ENCODE measurements at regions not wholly inside any gene's neighbourhood (a gene's known extent, or its start where the extent isn't known, plus 50 kb on each side); places are given as distances from the start of the nearest gene placed in this dataset.
"Not testable (repeated sequence)": the region's sequence is repeated elsewhere in the genome, so short reads cannot be mapped to it uniquely, and the experiment has no call there.

- DNase-seq (ENCODE audit: low spot score) = peak; percentile 57
Measured at GRCh38 chr2:111287646-111288568, 167.2 kb downstream of the BCL2L11 start.

GRCh38 chr2:111290370-111290769 is 169.7 kb downstream of the BCL2L11 start:
- not testable (repeated sequence) for DNase-seq (ENCODE audit: low spot score)

- not testable (repeated sequence) for DNase-seq (ENCODE audit: low spot score)
Measured at GRCh38 chr2:111291566-111291965, 170.9 kb downstream of the BCL2L11 start.

- not testable (repeated sequence) for DNase-seq (ENCODE audit: low spot score)
Measured at GRCh38 chr2:111292232-111292968, 171.7 kb downstream of the BCL2L11 start.

GRCh38 chr2:111294699-111295098 is 174.0 kb downstream of the BCL2L11 start:
- not testable (repeated sequence) for DNase-seq (ENCODE audit: low spot score)

DNA sequence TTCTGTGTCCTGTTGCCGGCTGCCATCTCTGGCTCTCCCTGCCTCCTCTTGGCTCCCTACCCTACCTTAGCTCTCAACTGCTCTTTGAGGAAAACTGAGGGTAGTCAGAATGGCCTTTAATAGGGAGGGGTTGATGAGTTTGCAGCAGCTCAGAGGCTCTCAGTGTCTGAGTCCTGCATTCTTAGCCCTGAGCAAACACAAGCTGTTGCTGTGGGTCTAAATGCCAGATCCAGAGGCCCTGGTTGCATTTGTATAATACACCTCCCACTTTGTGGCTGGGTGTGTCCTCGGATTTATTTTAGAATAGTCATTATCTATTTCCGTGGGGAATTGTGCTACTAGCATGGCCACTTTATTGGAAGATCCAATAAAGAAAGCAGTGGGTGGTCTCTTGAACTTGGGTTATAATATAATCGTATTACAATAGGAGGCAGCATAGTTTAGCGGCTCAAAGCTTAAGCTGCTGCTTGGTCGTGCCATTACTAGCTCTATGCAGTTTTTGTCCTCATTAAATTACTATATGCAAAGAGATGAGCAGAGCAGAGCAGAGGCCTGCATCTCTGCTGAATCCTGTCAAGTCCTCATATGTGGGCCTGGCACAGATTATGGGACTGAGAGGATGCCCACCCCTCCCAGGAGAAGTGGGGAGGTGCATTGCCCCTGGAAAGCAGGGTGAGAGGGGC is 175.5 kb downstream of the BCL2L11 start:
- DNase-seq (ENCODE audit: low spot score) = not testable (repeated sequence)

DNA sequence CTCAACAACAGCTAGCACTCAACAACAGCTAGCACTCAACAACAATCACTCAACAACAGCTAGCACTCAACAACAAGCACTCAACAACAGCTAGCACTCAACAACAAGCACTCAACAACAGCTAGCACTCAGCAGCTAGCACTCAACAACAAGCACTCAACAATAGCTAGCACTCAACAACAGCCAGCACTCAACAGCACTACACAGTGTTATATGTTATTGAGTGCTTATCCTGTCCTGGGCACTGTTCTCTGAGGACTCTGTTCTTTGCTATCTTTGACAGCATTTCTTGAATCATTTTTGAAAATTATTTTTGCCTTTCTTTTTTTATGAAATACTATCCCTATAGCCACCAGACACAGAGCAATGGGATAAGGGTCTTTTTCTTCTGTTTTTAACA is 176.4 kb downstream of the BCL2L11 start:
- DNase-seq (ENCODE audit: low spot score) = not testable (repeated sequence)

DNA sequence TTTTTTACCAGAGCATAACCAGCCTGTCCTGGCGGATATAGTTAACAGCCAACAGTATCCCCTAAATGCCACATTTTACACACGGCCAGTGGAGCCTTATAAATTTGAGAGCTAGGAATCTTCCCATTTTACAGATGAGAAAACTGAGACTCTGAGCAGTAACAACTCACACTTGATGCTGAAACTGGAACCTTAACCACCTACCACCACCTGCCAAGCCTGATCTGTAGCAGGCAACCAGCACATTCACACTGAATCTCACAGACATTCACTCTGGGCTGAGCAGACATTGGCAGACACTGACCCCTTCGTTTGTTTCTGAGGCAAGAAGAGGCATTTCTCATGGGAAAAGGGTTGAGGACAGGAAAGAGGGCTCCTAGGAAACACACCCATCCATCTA is 178.2 kb downstream of the BCL2L11 start:
- not testable (repeated sequence) for DNase-seq (ENCODE audit: low spot score)

DNA sequence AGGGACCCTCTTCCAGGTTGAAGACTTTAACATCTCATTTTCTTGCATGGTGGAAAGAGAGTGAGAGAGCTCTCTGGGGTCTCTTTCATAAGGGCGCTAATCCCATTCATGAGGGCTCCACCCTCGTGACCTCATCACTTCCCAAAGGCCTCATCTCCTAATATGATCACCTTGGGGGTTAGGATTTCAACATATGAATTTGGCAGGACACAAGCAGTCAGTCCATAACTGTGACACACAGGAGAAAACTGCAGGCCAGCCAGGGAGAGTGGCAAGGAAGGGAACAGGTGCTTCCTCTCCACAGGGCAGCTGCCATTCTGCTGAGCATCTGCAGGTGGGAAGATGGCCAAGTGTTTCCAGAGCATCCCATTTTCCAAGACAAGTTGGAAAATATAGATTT is 178.9 kb downstream of the BCL2L11 start:
- not testable (repeated sequence) for DNase-seq (ENCODE audit: low spot score)

GRCh38 chr2:111301677-111302076 is 181.0 kb downstream of the BCL2L11 start:
- DNase-seq (ENCODE audit: low spot score) = not testable (repeated sequence)

DNA sequence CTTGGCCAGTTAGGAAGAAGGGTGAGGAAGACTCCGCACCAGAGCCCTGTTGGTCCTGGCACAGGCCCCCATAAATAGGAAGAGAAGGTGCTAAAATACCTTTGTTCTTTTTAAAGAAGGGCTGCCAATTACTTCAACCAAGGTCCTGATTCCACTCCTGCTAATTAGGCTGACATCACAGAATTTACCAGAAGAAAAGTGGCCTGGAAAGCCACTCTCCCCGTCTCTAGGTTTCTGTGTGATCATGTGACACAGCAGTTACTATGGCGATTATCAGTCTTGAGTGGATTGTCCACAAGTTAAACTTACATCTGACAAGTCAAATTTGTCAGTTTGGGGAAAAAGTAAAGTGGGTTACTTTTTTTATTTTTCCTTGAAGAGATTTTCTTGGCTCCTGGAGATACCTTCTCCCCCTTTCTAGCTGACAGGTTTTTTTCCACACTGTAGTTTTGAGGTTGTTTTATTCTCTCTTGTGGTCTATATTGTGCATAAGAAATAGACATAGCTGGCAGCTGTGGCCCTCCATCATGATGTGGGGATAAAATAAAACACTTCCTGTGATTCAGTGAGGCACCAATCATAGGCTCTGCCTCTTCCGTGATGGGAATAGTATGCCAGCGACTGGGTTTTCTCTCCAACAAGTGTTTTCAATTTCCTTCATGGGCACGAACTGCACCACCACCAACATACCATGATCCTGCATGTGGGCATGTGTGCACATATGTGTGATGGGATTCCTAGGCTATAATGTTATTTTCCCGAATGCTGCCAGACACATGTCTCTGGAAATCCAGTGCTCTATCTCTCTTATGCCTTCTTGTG is 181.9 kb downstream of the BCL2L11 start:
- not testable (repeated sequence) for DNase-seq (ENCODE audit: low spot score)

GRCh38 chr2:111307302-111307701 is 186.6 kb downstream of the BCL2L11 start:
- DNase-seq (ENCODE audit: low spot score) = not testable (repeated sequence)

DNA sequence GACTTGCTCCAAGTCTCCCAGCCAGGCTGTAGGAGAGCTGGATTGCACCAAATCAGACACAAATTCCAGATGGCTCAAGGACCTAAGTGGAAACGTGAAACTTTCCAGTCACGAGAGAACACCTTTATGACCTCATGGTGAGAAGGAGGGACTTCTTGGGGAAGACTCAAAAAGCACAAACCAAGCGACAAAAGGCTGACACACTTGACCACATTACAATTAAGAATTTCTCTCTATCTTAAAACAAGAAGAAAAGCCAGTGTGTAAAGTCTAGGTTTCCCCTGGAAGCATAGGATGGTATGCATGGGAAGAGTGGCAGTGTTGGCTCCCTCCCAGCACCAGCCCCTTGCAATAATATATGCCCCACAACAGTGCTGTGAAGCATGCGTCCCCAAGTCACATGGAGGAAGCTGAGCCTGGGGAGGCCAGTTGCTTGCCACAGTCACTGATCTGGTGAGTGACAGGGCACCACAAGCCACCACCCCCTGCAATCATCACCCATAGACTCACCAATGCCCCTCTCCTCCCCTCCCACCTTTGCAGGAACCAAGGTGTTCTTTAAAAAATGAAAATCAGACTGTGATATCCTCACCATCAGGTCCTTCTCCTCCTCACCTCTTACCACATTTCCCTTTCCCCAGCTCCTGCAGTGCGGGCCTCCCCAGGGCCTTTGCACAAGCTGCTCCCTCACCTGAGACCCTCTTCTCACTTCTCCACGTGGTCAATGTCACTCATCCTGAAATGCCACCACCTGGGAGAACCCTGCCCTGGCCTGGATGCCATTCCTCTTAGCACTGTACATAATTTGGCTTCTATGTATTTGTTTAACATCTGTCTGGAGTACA is 188.7 kb downstream of the BCL2L11 start:
- not testable (repeated sequence) for DNase-seq (ENCODE audit: low spot score)

GRCh38 chr2:111310395-111310794 is 189.7 kb downstream of the BCL2L11 start:
- not testable (repeated sequence) for DNase-seq (ENCODE audit: low spot score)

GRCh38 chr2:111311568-111311967 is 190.9 kb downstream of the BCL2L11 start:
- DNase-seq (ENCODE audit: low spot score) = not testable (repeated sequence)

DNA sequence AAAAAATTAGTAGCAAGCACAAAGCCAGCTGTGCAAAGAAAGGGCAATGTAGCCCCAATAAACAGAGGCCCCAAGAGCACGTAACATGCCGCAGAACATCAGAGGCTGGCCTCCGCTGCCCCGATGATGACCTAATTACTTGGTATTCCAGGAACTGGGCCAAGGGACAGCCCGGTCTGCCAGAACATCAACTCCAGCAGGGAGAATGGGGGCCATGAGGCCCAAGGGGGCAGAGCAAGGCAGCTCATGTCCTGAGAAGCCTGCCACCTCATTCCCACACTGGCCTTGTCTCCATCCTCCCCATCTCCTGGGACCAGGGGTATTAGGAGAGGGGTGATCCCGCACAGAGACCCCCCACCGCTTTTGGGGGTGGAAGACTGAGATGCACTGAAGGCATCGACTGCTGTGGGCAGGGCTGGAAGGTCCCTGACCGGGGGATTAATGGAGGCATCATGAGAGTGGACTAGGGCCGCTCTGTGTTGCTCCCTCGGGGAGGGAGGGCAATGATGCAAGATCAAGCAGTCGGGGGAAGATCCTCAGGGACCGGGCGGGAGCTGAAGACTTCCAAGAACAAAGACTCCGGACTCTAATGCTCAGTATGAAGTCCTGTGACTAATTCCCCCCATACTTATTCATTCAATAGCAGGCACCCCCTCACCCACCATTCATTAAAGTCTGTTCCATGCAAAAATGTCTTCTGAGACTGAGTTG is 192.3 kb downstream of the BCL2L11 start:
- peak; percentile 42 for DNase-seq (ENCODE audit: low spot score)

- not testable (repeated sequence) for DNase-seq (ENCODE audit: low spot score)
Measured at GRCh38 chr2:111313711-111314110, 193.0 kb downstream of the BCL2L11 start.

DNA sequence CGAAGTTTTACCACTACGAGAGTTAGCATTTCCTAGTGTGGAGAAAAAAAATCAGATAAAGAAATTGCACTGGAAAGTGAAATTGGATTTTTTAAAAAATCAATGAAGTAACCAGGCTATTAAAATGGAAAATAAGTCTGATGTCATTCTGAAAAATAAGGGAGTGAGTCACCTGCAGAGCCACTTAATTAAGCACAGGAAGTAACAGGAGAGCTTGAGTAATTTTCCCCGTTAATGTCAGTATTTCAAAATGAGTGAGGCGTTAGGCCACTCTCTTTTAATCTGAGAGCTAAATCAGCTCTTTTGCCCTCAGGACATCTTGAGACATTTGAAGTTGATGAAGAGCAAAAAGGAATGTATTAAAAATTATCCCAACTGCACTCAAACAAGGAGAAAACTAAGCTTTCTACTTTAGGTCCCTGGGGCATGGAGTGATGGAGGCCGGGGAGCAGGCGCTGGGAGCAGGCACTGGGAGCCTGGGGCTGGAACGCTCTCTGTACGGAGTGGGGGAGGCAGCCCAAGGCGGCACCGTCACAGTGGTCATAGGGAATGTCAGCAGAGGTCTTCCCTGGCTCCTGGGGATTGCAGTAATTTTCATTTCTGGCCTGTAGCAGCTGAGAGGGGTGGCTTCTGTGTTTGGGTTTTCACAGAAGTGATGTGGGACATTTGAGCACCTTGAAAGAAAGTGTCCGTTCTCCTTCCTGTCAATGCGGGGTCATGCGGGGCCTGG is 194.6 kb downstream of the BCL2L11 start:
- DNase-seq (ENCODE audit: low spot score) = not testable (repeated sequence)

- not testable (repeated sequence) for DNase-seq (ENCODE audit: low spot score)
Measured at GRCh38 chr2:111316221-111316741, 195.6 kb downstream of the BCL2L11 start.
